Liver (tissue), 8 donors: ENCODE measurements at regions not wholly inside any gene's neighbourhood (a gene's known extent, or its start where the extent isn't known, plus 50 kb on each side); places are given as distances from the start of the nearest gene placed in this dataset.

Experiments
- DNase-seq: peaks from one replicate; pipeline ENCODE4 v3.0.0-alpha.2; 2017; ENCODE audit warnings: low spot score
- H3K27ac ChIP-seq, 2 donors: one replicate each; pipeline ENCODE4 v1.7.0; 2013; ENCODE audit warnings: inconsistent platforms in 2 of 2, low read length in 2 of 2, control low read depth in 1 of 2, low read depth in 1 of 2, mild to moderate bottlenecking in 1 of 2
- H3K27me3 ChIP-seq, 4 donors: one replicate each; pipeline versions ENCODE4 v1.6.1 to v1.7.0; 2013; ENCODE audit warnings: low read length in 3 of 4, inconsistent platforms in 1 of 4, mild to moderate bottlenecking in 1 of 4, moderate library complexity in 1 of 4; ENCODE audit not compliant: control insufficient read depth in 4 of 4, insufficient read depth in 4 of 4
- H3K36me3 ChIP-seq, 4 donors: one replicate each; pipeline versions ENCODE4 v1.6.1 to v1.7.0; 2013; ENCODE audit warnings: low read length in 3 of 4, mild to moderate bottlenecking in 3 of 4, low read depth in 1 of 4, moderate library complexity in 1 of 4; ENCODE audit not compliant: control insufficient read depth in 4 of 4, insufficient read depth in 3 of 4
- H3K4me1 ChIP-seq, 4 donors: one replicate each; pipeline versions ENCODE4 v1.6.1 to v1.7.0; 2013; ENCODE audit warnings: low read length in 3 of 4, mild to moderate bottlenecking in 3 of 4, moderate library complexity in 1 of 4; ENCODE audit not compliant: control insufficient read depth in 4 of 4, insufficient read depth in 4 of 4
- H3K4me3 ChIP-seq, 3 donors: one replicate each; pipeline versions ENCODE4 v1.6.1 to v1.7.0; 2013; ENCODE audit warnings: low read length in 3 of 3, control low read depth in 1 of 3, low read depth in 1 of 3, mild to moderate bottlenecking in 1 of 3
- H3K9ac ChIP-seq, 2 donors: one replicate each; pipeline ENCODE4 v1.7.0; 2013; ENCODE audit warnings: low read length in 2 of 2, mild to moderate bottlenecking in 2 of 2, moderate library complexity in 2 of 2, control low read depth in 1 of 2, low read depth in 1 of 2
- H3K9me3 ChIP-seq, 4 donors: one replicate each; pipeline versions ENCODE4 v1.6.1 to v1.7.0; 2013; ENCODE audit warnings: low read length in 3 of 4; ENCODE audit not compliant: control insufficient read depth in 4 of 4
- ATF3 ChIP-seq: IDR thresholded peaks from 2 replicates; pipeline ENCODE4 v1.6.1; 2016; ENCODE audit warnings: antibody characterized with exemption
- CTCF ChIP-seq: fragments of 150-350 bp; IDR thresholded peaks from 2 replicates; pipeline ENCODE4 v1.5.1; 2017; ENCODE audit warnings: improper control_type of control experiment, low read depth, low read length; ENCODE audit not compliant: missing input control
- EGR1 ChIP-seq, 2 donors: IDR thresholded peaks; 2 replicates each; pipeline ENCODE4 v1.6.1; 2016 to 2018; ENCODE audit warnings: antibody characterized with exemption in 2 of 2, low read depth in 2 of 2
- FOXA2 ChIP-seq: IDR thresholded peaks from 2 replicates; pipeline ENCODE4 v1.6.1; 2016; ENCODE audit warnings: antibody characterized with exemption
- GABPA ChIP-seq, 2 donors: IDR thresholded peaks in 1 of 2; conservative IDR thresholded peaks in 1 of 2; 2 replicates each; pipeline ENCODE4 v1.6.1; 2016; ENCODE audit warnings: antibody characterized with exemption in 2 of 2, mild to moderate bottlenecking in 1 of 2, moderate library complexity in 1 of 2
- HNF4A ChIP-seq, 2 donors: conservative IDR thresholded peaks; 2 replicates each; pipeline ENCODE4 v1.6.1; 2016; ENCODE audit warnings: antibody characterized with exemption in 2 of 2, mild to moderate bottlenecking in 2 of 2
- HNF4G ChIP-seq: IDR thresholded peaks from 2 replicates; pipeline ENCODE4 v1.6.1; 2016; ENCODE audit warnings: antibody characterized with exemption
- JUND ChIP-seq, 2 donors: IDR thresholded peaks; 2 replicates each; pipeline ENCODE4 v1.6.1; 2016; ENCODE audit warnings: antibody characterized with exemption in 2 of 2
- MAX ChIP-seq: IDR thresholded peaks from 2 replicates; pipeline ENCODE4 v1.6.1; 2016; ENCODE audit warnings: antibody characterized with exemption
- NR2F2 ChIP-seq: IDR thresholded peaks from 2 replicates; pipeline ENCODE4 v1.6.1; 2016; ENCODE audit warnings: antibody characterized with exemption
- RAD21 ChIP-seq, 2 donors: IDR thresholded peaks; 2 replicates each; pipeline ENCODE4 v1.6.1; 2016; ENCODE audit warnings: antibody characterized with exemption in 2 of 2, mild to moderate bottlenecking in 2 of 2
- REST ChIP-seq: IDR thresholded peaks from 2 replicates; pipeline ENCODE4 v1.6.1; 2016; ENCODE audit warnings: antibody characterized with exemption, mild to moderate bottlenecking
- ZBTB33 ChIP-seq: IDR thresholded peaks from 2 replicates; pipeline ENCODE4 v1.6.1; 2016; ENCODE audit warnings: antibody characterized with exemption
- WGBS: extraction: QIAGEN DNeasy Blood & Tissue Kit; methylation state at CpG from one replicate; pipeline ENCODE4 v1.1.7; 2013; 5-methylcytosine and 5-hydroxymethylcytosine counted together
- donor health status: healthy.
- donor health status: healthy.
- donor health status: healthy.
- donor health status: healthy.
- donor health status: healthy.

GRCh38 chr7:106793015-106793975 is 71.8 kb upstream of the PIK3CG start:
- Histone ChIP-seq H3K27ac (no peak overlapping the region), H3K27me3 (peaks cover 0 to 3% (median 0%) of the 10 kb centered on the region in 4 donors), H3K4me1 (no peaks in the 10 kb centered on the region), H3K4me3 (no peak overlapping the region), H3K9me3 (no peaks in the 10 kb centered on the region), H3K36me3 (no peaks in the 10 kb centered on the region), H3K9ac (no peak overlapping the region)
- TF ChIP-seq MAX (no peak), RAD21 (IDR thresholded peaks at IDR 0.05) (peak; percentile 83 to 84), ATF3 (no peak), HNF4G (no peak), FOXA2 (no peak), JUND (IDR thresholded peaks at IDR 0.05) (no peak), NR2F2 (no peak), EGR1 (IDR thresholded peaks at IDR 0.05; ENCODE audit: low read depth in 2 of 2) (no peak), GABPA (IDR thresholded peaks at IDR 0.05 in 1 of 2, conservative IDR thresholded peaks at IDR 0.05 in 1 of 2) (no peak), CTCF (peak; percentile 67), HNF4A (conservative IDR thresholded peaks at IDR 0.05) (no peak), ZBTB33 (no peak), REST (no peak)
- WGBS = 64% methylated on average over 7 of the region's 7 CpGs
- no peak for DNase-seq
